Nephron (organoid): ENCODE measurements at regions not wholly inside any gene's neighbourhood (a gene's known extent, or its start where the extent isn't known, plus 50 kb on each side); places are given as distances from the start of the nearest gene placed in this dataset.

Experiments used
- H3K27ac Mint-ChIP-seq, 3 experiments: 2 replicates each; pipeline ENCODE4 v1.8.0; 2020; ENCODE audit warnings: mixed read lengths in 3 of 3, mild to moderate bottlenecking in 2 of 3, moderate library complexity in 1 of 3
- H3K27me3 Mint-ChIP-seq: 2 replicates; pipeline ENCODE4 v1.8.0; 2021; ENCODE audit warnings: low read depth, mild to moderate bottlenecking, moderate library complexity, mixed read lengths
- H3K36me3 Mint-ChIP-seq: 2 replicates; pipeline ENCODE4 v1.8.0; 2020; ENCODE audit warnings: low read depth, mixed read lengths
- H3K4me1 Mint-ChIP-seq: 2 replicates; pipeline ENCODE4 v1.8.0; 2020; ENCODE audit warnings: mixed read lengths
- H3K4me3 Mint-ChIP-seq, 3 experiments: 2 replicates each; pipeline ENCODE4 v1.8.0; 2020; ENCODE audit warnings: mild to moderate bottlenecking in 3 of 3, mixed read lengths in 3 of 3, moderate library complexity in 2 of 3
- H3K9me3 Mint-ChIP-seq: 2 replicates; pipeline ENCODE4 v1.8.0; 2020; ENCODE audit warnings: mixed read lengths
- CTCF ChIP-seq, 3 experiments: fragments of 200-600 bp; sonication (generic); IDR thresholded peaks; one replicate each; pipeline ENCODE4 v1.5.0; 2021; ENCODE audit warnings: antibody characterized with exemption in 3 of 3; ENCODE audit not compliant: unreplicated experiment in 3 of 3

GRCh38 chr11:95534809-95535208 is 254.8 kb downstream of the FAM76B start:
- Mint-ChIP-seq H3K36me3 (no peaks in the 10 kb centered on the region), H3K4me1 (peaks cover 8% of the 10 kb centered on the region), H3K9me3 (peaks cover 32% of the 10 kb centered on the region), H3K4me3 (no peak overlapping the region), H3K27ac (no peak overlapping the region), H3K27me3 (no peaks in the 10 kb centered on the region)
- TF ChIP-seq CTCF (IDR thresholded peaks at IDR 0.05; ENCODE audit: unreplicated experiment in 3 of 3): no peak

- H3K36me3 Mint-ChIP-seq: no peaks in the 10 kb centered on the region
- no peak for TF ChIP-seq CTCF (IDR thresholded peaks at IDR 0.05; ENCODE audit: unreplicated experiment in 3 of 3)
- peaks cover 32% of the 10 kb centered on the region for H3K9me3 Mint-ChIP-seq
These were observed 255.4 kb downstream of the FAM76B start for GRCh38 chr11:95534226-95534625.

GRCh38 chr11:95531116-95531515 is 258.5 kb downstream of the FAM76B start:
- peaks cover 31% of the 10 kb centered on the region for H3K9me3 Mint-ChIP-seq
- no peak overlapping the region for H3K4me3 Mint-ChIP-seq
- H3K36me3 Mint-ChIP-seq: no peaks in the 10 kb centered on the region
- H3K27me3 Mint-ChIP-seq: no peaks in the 10 kb centered on the region
- no peak overlapping the region for H3K27ac Mint-ChIP-seq
- no peak for TF ChIP-seq CTCF (IDR thresholded peaks at IDR 0.05; ENCODE audit: unreplicated experiment in 3 of 3)
- H3K4me1 Mint-ChIP-seq: no peaks in the 10 kb centered on the region

More at GRCh38 chr11:95534226-95534625, 255.4 kb downstream of the FAM76B start:
- H3K27me3 Mint-ChIP-seq: no peaks in the 10 kb centered on the region
- H3K27ac Mint-ChIP-seq: no peak overlapping the region
- peaks cover 8% of the 10 kb centered on the region for H3K4me1 Mint-ChIP-seq
- H3K4me3 Mint-ChIP-seq: no peak overlapping the region

- no peaks in the 10 kb centered on the region for H3K36me3 Mint-ChIP-seq
- peaks cover 3% of the 10 kb centered on the region for H3K9me3 Mint-ChIP-seq
- TF ChIP-seq CTCF (IDR thresholded peaks at IDR 0.05; ENCODE audit: unreplicated experiment in 3 of 3): no peak
- peaks cover 35% of the 10 kb centered on the region for H3K4me1 Mint-ChIP-seq
- H3K27ac Mint-ChIP-seq: peak overlapping the region; percentile 30 to 70 (median 64)
- no peaks in the 10 kb centered on the region for H3K27me3 Mint-ChIP-seq
- no peak overlapping the region for H3K4me3 Mint-ChIP-seq
These were observed 265.1 kb downstream of the FAM76B start for GRCh38 chr11:95524314-95525036.

- H3K27ac Mint-ChIP-seq: peak overlapping the region in 2 of 3 experiments; percentile 34 to 45
- H3K36me3 Mint-ChIP-seq: no peaks in the 10 kb centered on the region
- no peaks in the 10 kb centered on the region for H3K27me3 Mint-ChIP-seq
- no peak overlapping the region for H3K4me3 Mint-ChIP-seq
- H3K4me1 Mint-ChIP-seq: peaks cover 46% of the 10 kb centered on the region
- H3K9me3 Mint-ChIP-seq: no peaks in the 10 kb centered on the region
- no peak for TF ChIP-seq CTCF (IDR thresholded peaks at IDR 0.05; ENCODE audit: unreplicated experiment in 3 of 3)
These were observed 266.7 kb downstream of the FAM76B start for GRCh38 chr11:95522874-95523273.

- no peaks in the 10 kb centered on the region for H3K9me3 Mint-ChIP-seq
- H3K4me3 Mint-ChIP-seq: no peak overlapping the region
- no peaks in the 10 kb centered on the region for H3K36me3 Mint-ChIP-seq
- no peak for TF ChIP-seq CTCF (IDR thresholded peaks at IDR 0.05; ENCODE audit: unreplicated experiment in 3 of 3)
- H3K27ac Mint-ChIP-seq: no peak overlapping the region
- peaks cover 56% of the 10 kb centered on the region for H3K4me1 Mint-ChIP-seq
- H3K27me3 Mint-ChIP-seq: no peaks in the 10 kb centered on the region
These were observed 267.7 kb downstream of the FAM76B start for GRCh38 chr11:95521862-95522261.
